ENCODE measurements at regions not wholly inside any gene's neighbourhood (a gene's known extent, or its start where the extent isn't known, plus 50 kb on each side); places are given as distances from the start of the nearest gene placed in this dataset.

- Histone ChIP-seq H3K9ac (ENCODE audit: insufficient read depth, low read length, poor library complexity, severe bottlenecking) (no peak overlapping the region), H3K9me3 (replicated peaks in 1 of 2; ENCODE audit: control insufficient read depth in 1 of 2, insufficient read depth in 1 of 2, low read length in 2 of 2) (no peaks in the 10 kb centered on the region), H3K4me2 (replicated peaks; ENCODE audit: extremely low read depth, low read length, poor library complexity, severe bottlenecking) (no peak overlapping the region), H3K36me3 (replicated peaks in 1 of 2; ENCODE audit: control insufficient read depth in 1 of 2, insufficient read depth in 2 of 2, low read length in 2 of 2) (no peaks in the 10 kb centered on the region), H3K27ac (ENCODE audit: low read depth in 1 of 2, low read length in 2 of 2) (no peak overlapping the region), H2AFZ (ENCODE audit: insufficient read depth, low read depth, low read length, poor library complexity, severe bottlenecking) (no peak overlapping the region), H3K4me1 (ENCODE audit: control insufficient read depth in 1 of 2, insufficient read depth in 2 of 2, low read length in 2 of 2) (peaks cover 13 to 17% of the 10 kb centered on the region in 2 donors), H4K20me1 (ENCODE audit: insufficient read depth, low read length) (no peaks in the 10 kb centered on the region), H3K4me3 (replicated peaks in 1 of 3; ENCODE audit: low read depth in 2 of 3, low read length in 3 of 3) (no peak overlapping the region), H3K79me2 (ENCODE audit: insufficient read depth, low read length) (no peaks in the 10 kb centered on the region), H3K27me3 (ENCODE audit: control insufficient read depth in 2 of 2, insufficient read depth in 2 of 2, low read length in 2 of 2) (no peaks in the 10 kb centered on the region)
- DNase-seq = no peak
- intact Hi-C loops (cut with micrococcal nuclease) = no loop called here
- Mint-ChIP-seq H3K9me3 (peaks cover 0 to 2% (median 0%) of the 10 kb centered on the region in 7 donors), H3K27me3 (ENCODE audit: low read depth in 3 of 3) (peaks cover 2 to 14% (median 4%) of the 10 kb centered on the region in 3 donors), H3K4me3 (no peak overlapping the region), H3K27ac (peak overlapping the region in 1 of 7 donors; percentile 75), H3K4me1 (peaks cover 27% of the 10 kb centered on the region), H3K36me3 (no peaks in the 10 kb centered on the region)
- WGBS (ENCODE audit: insufficient coverage) = 83% methylated on average over 1 of the region's 3 CpGs
- TF ChIP-seq, protein P1, sequence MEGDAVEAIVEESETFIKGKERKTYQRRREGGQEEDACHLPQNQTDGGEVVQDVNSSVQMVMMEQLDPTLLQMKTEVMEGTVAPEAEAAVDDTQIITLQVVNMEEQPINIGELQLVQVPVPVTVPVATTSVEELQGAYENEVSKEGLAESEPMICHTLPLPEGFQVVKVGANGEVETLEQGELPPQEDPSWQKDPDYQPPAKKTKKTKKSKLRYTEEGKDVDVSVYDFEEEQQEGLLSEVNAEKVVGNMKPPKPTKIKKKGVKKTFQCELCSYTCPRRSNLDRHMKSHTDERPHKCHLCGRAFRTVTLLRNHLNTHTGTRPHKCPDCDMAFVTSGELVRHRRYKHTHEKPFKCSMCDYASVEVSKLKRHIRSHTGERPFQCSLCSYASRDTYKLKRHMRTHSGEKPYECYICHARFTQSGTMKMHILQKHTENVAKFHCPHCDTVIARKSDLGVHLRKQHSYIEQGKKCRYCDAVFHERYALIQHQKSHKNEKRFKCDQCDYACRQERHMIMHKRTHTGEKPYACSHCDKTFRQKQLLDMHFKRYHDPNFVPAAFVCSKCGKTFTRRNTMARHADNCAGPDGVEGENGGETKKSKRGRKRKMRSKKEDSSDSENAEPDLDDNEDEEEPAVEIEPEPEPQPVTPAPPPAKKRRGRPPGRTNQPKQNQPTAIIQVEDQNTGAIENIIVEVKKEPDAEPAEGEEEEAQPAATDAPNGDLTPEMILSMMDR (IDR thresholded peaks at IDR 0.05) = no peak
Observed at GRCh38 chr1:221022331-221022730, 143.1 kb downstream of the HLX start.

DNA sequence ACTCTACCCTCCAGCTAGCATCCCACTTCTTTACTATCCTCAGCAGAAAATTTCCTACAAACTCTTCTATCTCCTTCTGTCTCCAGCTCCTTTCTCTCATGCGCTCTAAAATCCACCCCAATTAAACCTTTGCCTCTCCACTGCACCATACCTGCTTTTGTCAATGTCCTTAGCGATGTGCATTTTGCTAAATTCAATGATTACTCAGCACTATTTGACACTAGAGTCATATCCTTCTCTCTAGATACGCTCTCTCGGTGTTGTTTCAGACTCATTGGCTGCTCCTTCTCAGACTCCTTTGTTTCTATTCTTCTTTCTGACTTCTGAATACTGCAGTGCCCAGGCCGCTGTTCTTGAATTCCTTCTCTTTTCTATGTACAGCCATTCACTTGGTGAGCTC lies 144.2 kb downstream of the HLX start:
- intact Hi-C loops (cut with micrococcal nuclease) = no loop called here
- TF ChIP-seq, protein P1 (IDR thresholded peaks at IDR 0.05) = no peak
- Histone ChIP-seq H3K79me2 (ENCODE audit: insufficient read depth, low read length) (no peaks in the 10 kb centered on the region), H4K20me1 (ENCODE audit: insufficient read depth, low read length) (no peaks in the 10 kb centered on the region), H2AFZ (ENCODE audit: insufficient read depth, low read depth, low read length, poor library complexity, severe bottlenecking) (no peak overlapping the region), H3K27me3 (ENCODE audit: control insufficient read depth in 2 of 2, insufficient read depth in 2 of 2, low read length in 2 of 2) (no peaks in the 10 kb centered on the region), H3K27ac (ENCODE audit: low read depth in 1 of 2, low read length in 2 of 2) (no peak overlapping the region), H3K4me3 (replicated peaks in 1 of 3; ENCODE audit: low read depth in 2 of 3, low read length in 3 of 3) (no peak overlapping the region), H3K36me3 (replicated peaks in 1 of 2; ENCODE audit: control insufficient read depth in 1 of 2, insufficient read depth in 2 of 2, low read length in 2 of 2) (no peaks in the 10 kb centered on the region), H3K4me2 (replicated peaks; ENCODE audit: extremely low read depth, low read length, poor library complexity, severe bottlenecking) (no peak overlapping the region), H3K9me3 (replicated peaks in 1 of 2; ENCODE audit: control insufficient read depth in 1 of 2, insufficient read depth in 1 of 2, low read length in 2 of 2) (no peaks in the 10 kb centered on the region), H3K4me1 (ENCODE audit: control insufficient read depth in 1 of 2, insufficient read depth in 2 of 2, low read length in 2 of 2) (peaks cover 11 to 14% of the 10 kb centered on the region in 2 donors), H3K9ac (ENCODE audit: insufficient read depth, low read length, poor library complexity, severe bottlenecking) (no peak overlapping the region)
- 84% methylated on average over 5 of the region's 5 CpGs for whole genome bisulfite sequencing (ENCODE audit: insufficient coverage)
- Mint-ChIP-seq H3K4me1 (peaks cover 23% of the 10 kb centered on the region), H3K9me3 (peaks cover 0 to 3% (median 0%) of the 10 kb centered on the region in 7 donors), H3K36me3 (no peaks in the 10 kb centered on the region), H3K27me3 (ENCODE audit: low read depth in 3 of 3) (peaks cover 2 to 11% (median 4%) of the 10 kb centered on the region in 3 donors), H3K27ac (no peak overlapping the region), H3K4me3 (no peak overlapping the region)
- DNase-seq = no peak

All from CD14-positive monocyte (primary cell).